HG03460 (cell line): ENCODE measurements at regions not wholly inside any gene's neighbourhood (a gene's known extent, or its start where the extent isn't known, plus 50 kb on each side); places are given as distances from the start of the nearest gene placed in this dataset.
"Not testable (repeated sequence)": the region's sequence is repeated elsewhere in the genome, so short reads cannot be mapped to it uniquely, and the experiment has no call there.

Source experiments
- ATAC-seq: cut with Tn5 transposase; IDR thresholded peaks from one replicate; pipeline ENCODE4 v1.9.1; 2021; ENCODE audit not compliant: unreplicated experiment

- ATAC-seq: not testable (repeated sequence)
Measured at GRCh38 chr15:22358932-22359331, 99.8 kb upstream of the GOLGA6L22 start.

- ATAC-seq: peak; percentile 81
Measured at GRCh38 chr15:22359587-22359986, 99.1 kb upstream of the GOLGA6L22 start.

- ATAC-seq: not testable (repeated sequence)
Measured at GRCh38 chr15:22360696-22361095, 98.0 kb upstream of the GOLGA6L22 start.

- ATAC-seq: not testable (repeated sequence)
Measured at GRCh38 chr15:22362502-22362901, 96.2 kb upstream of the GOLGA6L22 start.

- ATAC-seq: not testable (repeated sequence)
Measured at GRCh38 chr15:22371246-22371834, 87.4 kb upstream of the GOLGA6L22 start.

- not testable (repeated sequence) for ATAC-seq
Measured at GRCh38 chr15:22374531-22374930, 84.2 kb upstream of the GOLGA6L22 start.

GRCh38 chr15:22375829-22376228, 82.9 kb upstream of the GOLGA6L22 start:
- ATAC-seq: not testable (repeated sequence)

GRCh38 chr15:22377859-22378258, 80.8 kb upstream of the GOLGA6L22 start:
- ATAC-seq: not testable (repeated sequence)

- not testable (repeated sequence) for ATAC-seq
Measured at GRCh38 chr15:22387691-22388090, 71.0 kb upstream of the GOLGA6L22 start.

- not testable (repeated sequence) for ATAC-seq
Measured at GRCh38 chr15:22388365-22388764, 70.3 kb upstream of the GOLGA6L22 start.

- ATAC-seq: not testable (repeated sequence)
Measured at GRCh38 chr15:22401207-22401606, 57.5 kb upstream of the GOLGA6L22 start.

- not testable (repeated sequence) for ATAC-seq
Measured at GRCh38 chr15:22401703-22402102, 57.0 kb upstream of the GOLGA6L22 start.

GRCh38 chr15:22405765-22406164, 52.9 kb upstream of the GOLGA6L22 start:
- not testable (repeated sequence) for ATAC-seq
